Loucy (cell line): ENCODE measurements at regions not wholly inside any gene's neighbourhood (a gene's known extent, or its start where the extent isn't known, plus 50 kb on each side); places are given as distances from the start of the nearest gene placed in this dataset.

Experiments
- H2AFZ ChIP-seq: fragments of 200-600 bp; sonication (generic); 2 replicates; pipeline ENCODE4 v1.6.0; 2016; ENCODE audit warnings: antibody characterized with exemption, mild to moderate bottlenecking, low read length, moderate library complexity
- H3F3A ChIP-seq: fragments of 200-600 bp; 2 replicates; pipeline ENCODE4 v1.6.0; 2016; ENCODE audit warnings: antibody characterized with exemption, low read depth, mild to moderate bottlenecking
- H3K27me3 ChIP-seq: fragments of 200-600 bp; sonication (generic); 2 replicates; pipeline ENCODE4 v1.6.1; 2014; ENCODE audit warnings: low read length, mild to moderate bottlenecking; ENCODE audit not compliant: insufficient read depth, poor library complexity, severe bottlenecking
- H3K36me3 ChIP-seq: fragments of 200-600 bp; sonication (generic); 2 replicates; pipeline ENCODE4 v1.6.1; 2016; ENCODE audit warnings: low read length; ENCODE audit not compliant: insufficient read depth
- H3K4me1 ChIP-seq: fragments of 200-600 bp; sonication (generic); 2 replicates; pipeline ENCODE4 v1.5.1; 2014; ENCODE audit warnings: low read length, mild to moderate bottlenecking; ENCODE audit not compliant: insufficient read depth, poor library complexity, severe bottlenecking
- H3K4me2 ChIP-seq: fragments of 200-600 bp; sonication (generic); 2 replicates; pipeline ENCODE4 v1.6.0; 2014; ENCODE audit warnings: antibody characterized with exemption, low read length, low read depth, mild to moderate bottlenecking; ENCODE audit not compliant: poor library complexity, severe bottlenecking
- H3K4me3 ChIP-seq: fragments of 200-600 bp; sonication (generic); 2 replicates; pipeline ENCODE4 v1.5.1; 2014; ENCODE audit warnings: low read length, mild to moderate bottlenecking, mixed read lengths; ENCODE audit not compliant: poor library complexity, severe bottlenecking
- H3K79me2 ChIP-seq: fragments of 200-600 bp; sonication (generic); 2 replicates; pipeline ENCODE4 v1.6.1; 2014; ENCODE audit warnings: low read length; ENCODE audit not compliant: insufficient read depth
- H3K9ac ChIP-seq: fragments of 200-600 bp; sonication (generic); 2 replicates; pipeline ENCODE4 v1.6.0; 2014; ENCODE audit warnings: mild to moderate bottlenecking, low read depth, low read length, moderate library complexity; ENCODE audit not compliant: poor library complexity, severe bottlenecking
- H3K9me2 ChIP-seq: fragments of 200-600 bp; sonication (generic); replicated peaks from 2 replicates; pipeline ENCODE4 v1.6.1; 2016; ENCODE audit warnings: low read depth, low read length, mixed read lengths
- H3K9me3 ChIP-seq: fragments of 200-600 bp; sonication (generic); 2 replicates; pipeline ENCODE4 v1.6.1; 2014; ENCODE audit warnings: mild to moderate bottlenecking, antibody characterized with exemption, low read length, low read depth; ENCODE audit not compliant: insufficient read depth
- H4K20me1 ChIP-seq: fragments of 200-600 bp; sonication (generic); 2 replicates; pipeline ENCODE4 v1.6.0; 2014; ENCODE audit warnings: antibody characterized with exemption, low read length, mild to moderate bottlenecking; ENCODE audit not compliant: insufficient read depth, poor library complexity, severe bottlenecking
- EZH2phosphoT487 ChIP-seq: fragments of 200-600 bp; IDR thresholded peaks from 2 replicates; pipeline ENCODE4 v1.6.1; 2018; ENCODE audit warnings: antibody characterized with exemption, mild to moderate bottlenecking, moderate library complexity, borderline replicate concordance
- TF ChIP-seq, protein P1 (sequence below): fragments of 200-600 bp; sonication (generic); conservative IDR thresholded peaks from 2 replicates; pipeline ENCODE4 v1.5.1; 2014; ENCODE audit warnings: mild to moderate bottlenecking, antibody characterized with exemption, low read length

DNA sequence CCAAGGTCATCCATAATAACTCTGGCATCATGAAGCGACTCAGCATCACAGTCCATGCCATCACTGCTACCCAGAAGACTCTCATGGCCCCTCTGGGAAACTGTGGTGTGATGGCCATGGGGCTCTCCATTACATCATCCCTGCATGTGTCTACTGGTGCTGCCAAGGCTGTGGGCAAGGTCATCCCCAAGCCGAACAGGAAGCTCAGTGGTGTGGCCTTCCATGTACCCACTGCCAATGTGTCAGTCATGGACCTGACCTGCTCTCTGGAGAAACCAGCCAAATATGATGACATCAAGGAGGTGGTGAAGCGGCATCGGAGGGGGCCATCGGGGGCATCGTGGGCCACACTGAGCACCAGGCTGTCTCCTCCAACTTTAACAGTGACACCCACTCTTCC is 65.1 kb upstream of the ARHGAP29 start:
- Histone ChIP-seq H3K9me3 (no peaks in the 10 kb centered on the region), H3K9ac (no peak overlapping the region), H2AFZ (no peak overlapping the region), H3K9me2 (no peaks in the 10 kb centered on the region), H3K36me3 (no peaks in the 10 kb centered on the region), H3F3A (no peaks in the 10 kb centered on the region), H3K27me3 (no peaks in the 10 kb centered on the region), H3K4me1 (no peaks in the 10 kb centered on the region), H3K79me2 (no peaks in the 10 kb centered on the region), H3K4me3 (no peak overlapping the region), H3K4me2 (no peak overlapping the region), H4K20me1 (no peaks in the 10 kb centered on the region)
- TF ChIP-seq, protein P1, sequence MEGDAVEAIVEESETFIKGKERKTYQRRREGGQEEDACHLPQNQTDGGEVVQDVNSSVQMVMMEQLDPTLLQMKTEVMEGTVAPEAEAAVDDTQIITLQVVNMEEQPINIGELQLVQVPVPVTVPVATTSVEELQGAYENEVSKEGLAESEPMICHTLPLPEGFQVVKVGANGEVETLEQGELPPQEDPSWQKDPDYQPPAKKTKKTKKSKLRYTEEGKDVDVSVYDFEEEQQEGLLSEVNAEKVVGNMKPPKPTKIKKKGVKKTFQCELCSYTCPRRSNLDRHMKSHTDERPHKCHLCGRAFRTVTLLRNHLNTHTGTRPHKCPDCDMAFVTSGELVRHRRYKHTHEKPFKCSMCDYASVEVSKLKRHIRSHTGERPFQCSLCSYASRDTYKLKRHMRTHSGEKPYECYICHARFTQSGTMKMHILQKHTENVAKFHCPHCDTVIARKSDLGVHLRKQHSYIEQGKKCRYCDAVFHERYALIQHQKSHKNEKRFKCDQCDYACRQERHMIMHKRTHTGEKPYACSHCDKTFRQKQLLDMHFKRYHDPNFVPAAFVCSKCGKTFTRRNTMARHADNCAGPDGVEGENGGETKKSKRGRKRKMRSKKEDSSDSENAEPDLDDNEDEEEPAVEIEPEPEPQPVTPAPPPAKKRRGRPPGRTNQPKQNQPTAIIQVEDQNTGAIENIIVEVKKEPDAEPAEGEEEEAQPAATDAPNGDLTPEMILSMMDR: no peak
- TF ChIP-seq EZH2phosphoT487: no peak

DNA sequence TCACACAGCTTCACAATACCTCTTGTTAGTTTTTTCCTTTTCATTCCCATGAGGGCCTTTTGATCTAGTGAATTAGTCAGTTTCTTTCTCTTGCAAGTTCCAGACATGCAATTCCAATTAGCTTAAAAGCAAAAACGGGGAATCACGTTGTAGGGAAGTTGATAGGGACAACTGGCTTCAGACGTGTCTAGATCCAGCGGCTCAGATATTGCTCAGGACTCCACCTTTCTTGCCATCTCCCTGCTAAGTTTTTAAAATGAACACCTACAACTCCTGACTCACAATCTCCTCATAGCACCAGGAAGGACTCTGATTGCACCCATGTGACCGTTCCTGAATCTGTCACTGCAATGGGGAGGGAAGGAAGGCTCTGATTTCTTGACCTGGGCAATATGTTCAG is 63.8 kb upstream of the ARHGAP29 start:
- Histone ChIP-seq H3K4me2 (no peak overlapping the region), H3K9me2 (no peaks in the 10 kb centered on the region), H3K4me3 (no peak overlapping the region), H3F3A (no peaks in the 10 kb centered on the region), H3K9me3 (no peaks in the 10 kb centered on the region), H2AFZ (no peak overlapping the region), H3K4me1 (no peaks in the 10 kb centered on the region), H3K27me3 (no peaks in the 10 kb centered on the region), H3K36me3 (no peaks in the 10 kb centered on the region), H4K20me1 (no peaks in the 10 kb centered on the region), H3K9ac (no peak overlapping the region), H3K79me2 (no peaks in the 10 kb centered on the region)
- TF ChIP-seq, protein P1: no peak
- no peak for TF ChIP-seq EZH2phosphoT487

DNA sequence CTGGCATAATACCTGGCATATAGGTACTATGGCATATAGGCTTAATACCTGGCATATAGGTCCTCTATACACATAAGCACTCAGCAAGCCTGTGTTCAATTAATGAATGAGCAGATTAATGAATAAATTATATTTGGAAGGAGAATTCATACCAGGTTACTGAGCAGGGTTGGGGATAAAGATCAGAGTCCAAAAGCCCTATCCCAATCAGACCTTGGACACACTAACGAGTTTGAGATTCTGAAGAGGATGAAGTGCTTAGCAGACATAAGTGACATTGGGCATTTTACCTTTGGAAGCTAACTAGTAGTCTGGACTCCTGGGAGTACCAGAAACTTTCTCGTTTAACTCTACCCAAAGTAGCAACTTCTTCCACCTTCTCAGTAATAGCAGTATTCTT is 63.3 kb upstream of the ARHGAP29 start:
- no peaks in the 10 kb centered on the region for H3K36me3 ChIP-seq
- no peak overlapping the region for H3K9ac ChIP-seq
- TF ChIP-seq, protein P1: no peak
- TF ChIP-seq EZH2phosphoT487: no peak
- no peak overlapping the region for H3K4me3 ChIP-seq
- no peaks in the 10 kb centered on the region for H3F3A ChIP-seq
- no peaks in the 10 kb centered on the region for H3K79me2 ChIP-seq
- H3K9me2 ChIP-seq: no peaks in the 10 kb centered on the region
- no peaks in the 10 kb centered on the region for H4K20me1 ChIP-seq
- no peak overlapping the region for H3K4me2 ChIP-seq
- no peaks in the 10 kb centered on the region for H3K4me1 ChIP-seq
- H3K27me3 ChIP-seq: no peaks in the 10 kb centered on the region
- H3K9me3 ChIP-seq: no peaks in the 10 kb centered on the region
- no peak overlapping the region for H2AFZ ChIP-seq
